Renal cortical epithelial cell (primary cell): ENCODE measurements at regions not wholly inside any gene's neighbourhood (a gene's known extent, or its start where the extent isn't known, plus 50 kb on each side); places are given as distances from the start of the nearest gene placed in this dataset.

Source experiments
- DNase-seq: peaks from one replicate; pipeline ENCODE4 v3.0.0-alpha.2; 2011; ENCODE audit warnings: low read depth

GRCh38 chr6:9942131-9942530, 472.7 kb downstream of the TFAP2A start:
- no peak for DNase-seq

GRCh38 chr6:9938801-9939200, 476.1 kb downstream of the TFAP2A start:
- DNase-seq = no peak

GRCh38 chr6:9937031-9937763, 477.7 kb downstream of the TFAP2A start:
- no peak for DNase-seq

DNA sequence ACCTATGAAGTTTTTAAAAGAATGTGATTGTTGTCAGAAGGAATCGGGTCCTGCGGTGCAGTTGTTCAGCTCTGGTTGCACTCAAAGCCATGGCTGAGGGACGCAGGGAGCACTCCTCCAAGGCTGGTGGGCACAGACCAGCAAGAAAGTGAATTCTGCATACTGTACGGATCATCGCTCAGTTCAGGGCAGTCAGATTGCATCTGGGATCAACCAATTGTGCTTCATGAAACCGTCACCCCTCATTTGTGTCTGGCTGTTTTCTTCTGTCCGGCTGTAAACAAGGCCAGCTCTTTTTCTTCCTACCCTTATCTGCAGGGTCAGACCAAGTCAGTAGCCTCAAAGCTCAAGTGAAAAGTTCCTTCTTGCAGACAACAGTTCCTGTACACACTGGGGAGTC, 478.3 kb downstream of the TFAP2A start:
- DNase-seq = no peak

DNA sequence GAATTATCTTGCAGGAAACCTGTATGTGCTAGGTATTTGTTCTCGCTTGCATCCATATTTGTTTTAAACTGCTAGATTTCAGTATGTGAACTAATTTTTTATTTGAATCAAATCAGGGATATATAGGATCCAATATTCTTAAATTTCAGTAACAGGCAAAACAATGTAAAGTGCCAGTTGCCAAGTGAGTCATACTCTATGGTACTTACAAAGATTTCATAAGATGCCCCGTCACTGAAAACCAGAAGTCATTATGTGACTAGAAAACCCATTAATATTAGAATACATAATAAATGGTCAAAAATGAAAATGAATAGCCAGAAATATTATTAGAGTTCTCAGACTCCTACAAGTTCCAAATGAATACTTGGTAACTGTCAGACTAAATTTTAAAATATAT, 481.2 kb downstream of the TFAP2A start:
- DNase-seq = peak; percentile 13

- no peak for DNase-seq
Measured at GRCh38 chr6:9927275-9927674, 487.6 kb downstream of the TFAP2A start.

- DNase-seq = no peak
Measured at GRCh38 chr6:9924971-9925370, 489.9 kb downstream of the TFAP2A start.

- DNase-seq = no peak
Measured at GRCh38 chr6:9921366-9921765, 493.5 kb downstream of the TFAP2A start.

GRCh38 chr6:9914951-9915350, 499.9 kb downstream of the TFAP2A start:
- peak; percentile 70 for DNase-seq

DNA sequence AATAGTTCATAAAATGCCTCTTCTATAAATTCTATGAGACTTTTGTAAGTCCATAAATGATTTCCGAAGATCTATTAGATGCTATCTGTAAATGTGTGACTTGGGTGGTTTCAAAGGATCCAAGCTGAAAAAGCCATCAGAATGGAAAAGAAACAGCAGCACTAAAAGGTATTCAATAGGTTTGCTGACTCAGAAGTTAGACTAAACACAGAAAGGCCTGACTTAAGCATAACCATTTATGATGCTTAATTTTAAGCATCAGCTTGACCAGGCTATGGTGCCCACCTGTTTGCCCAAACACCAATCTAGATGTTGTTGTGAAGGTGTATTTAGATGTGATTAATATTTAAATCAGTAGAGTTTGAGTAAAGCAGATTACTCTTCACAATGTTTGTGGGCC, 513.5 kb downstream of the TFAP2A start:
- no peak for DNase-seq

- no peak for DNase-seq
Measured at GRCh38 chr6:9896806-9897205, 518.1 kb downstream of the TFAP2A start.

GRCh38 chr6:9890893-9891292, 524.0 kb downstream of the TFAP2A start:
- no peak for DNase-seq

DNA sequence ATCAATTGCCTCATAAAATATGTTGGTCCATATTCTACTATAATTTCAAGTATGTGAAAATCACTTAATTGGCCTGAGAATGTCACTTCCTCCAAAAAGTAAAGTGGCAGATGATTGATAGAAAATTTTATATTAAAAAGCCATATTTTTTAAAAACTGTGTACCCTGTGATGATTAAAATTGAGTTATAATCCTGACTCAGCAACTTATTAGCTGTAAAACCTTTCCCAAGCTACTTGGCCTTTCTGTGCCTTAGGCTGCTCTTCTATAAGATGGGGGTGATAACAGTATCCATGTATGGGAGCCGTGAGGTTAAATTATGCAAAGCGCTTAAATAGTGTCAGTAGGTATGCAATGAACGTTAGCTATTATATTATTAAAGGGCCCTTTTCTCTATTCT, 524.4 kb downstream of the TFAP2A start:
- no peak for DNase-seq

DNA sequence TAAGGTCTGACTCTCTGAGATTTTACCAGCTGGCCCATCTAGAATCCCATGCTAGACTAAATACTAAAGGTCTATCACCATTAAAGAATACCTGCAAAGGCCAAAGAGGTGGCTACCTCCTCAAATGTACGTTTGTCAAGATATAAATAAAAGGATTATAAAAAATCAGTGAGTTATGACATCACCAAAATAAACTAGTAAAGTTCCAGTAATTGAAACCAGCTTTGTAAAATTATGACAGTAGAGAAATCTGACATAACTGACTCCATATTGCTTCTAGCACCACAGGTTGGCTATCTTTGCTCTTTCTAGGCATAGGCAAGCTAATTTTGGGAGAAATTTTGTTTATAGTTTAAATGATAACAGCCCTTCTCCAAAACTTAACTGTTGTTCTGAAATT, 536.3 kb downstream of the TFAP2A start:
- no peak for DNase-seq

GRCh38 chr6:9875605-9876353, 539.1 kb downstream of the TFAP2A start:
- no peak for DNase-seq

DNA sequence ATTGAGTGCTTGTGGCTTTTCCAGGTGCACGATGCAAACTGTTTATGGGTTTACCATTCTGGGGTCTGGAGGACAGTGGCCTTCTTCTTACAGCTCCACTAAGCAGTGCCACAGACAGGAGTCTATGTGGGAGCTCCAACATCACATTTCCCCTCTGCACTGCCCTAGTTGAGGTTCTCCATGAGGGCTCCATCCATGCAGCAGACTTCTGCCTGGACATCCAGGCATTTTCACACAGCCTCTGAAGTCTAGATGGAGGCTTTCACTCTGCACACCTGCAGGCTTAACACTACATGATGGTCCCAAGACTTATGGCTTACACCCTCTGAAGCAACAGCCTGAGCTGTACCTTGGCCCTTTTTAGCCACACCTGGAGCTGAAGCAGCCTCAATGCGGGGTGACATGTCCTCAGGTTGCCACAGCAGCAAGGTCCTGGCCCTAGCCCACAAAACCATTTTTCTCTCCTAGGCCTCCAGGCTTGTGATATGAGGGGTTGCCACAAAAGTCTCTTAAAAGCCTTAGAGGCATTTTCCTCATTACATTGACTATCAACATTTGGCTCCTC, 552.2 kb downstream of the TFAP2A start:
- DNase-seq = no peak

DNA sequence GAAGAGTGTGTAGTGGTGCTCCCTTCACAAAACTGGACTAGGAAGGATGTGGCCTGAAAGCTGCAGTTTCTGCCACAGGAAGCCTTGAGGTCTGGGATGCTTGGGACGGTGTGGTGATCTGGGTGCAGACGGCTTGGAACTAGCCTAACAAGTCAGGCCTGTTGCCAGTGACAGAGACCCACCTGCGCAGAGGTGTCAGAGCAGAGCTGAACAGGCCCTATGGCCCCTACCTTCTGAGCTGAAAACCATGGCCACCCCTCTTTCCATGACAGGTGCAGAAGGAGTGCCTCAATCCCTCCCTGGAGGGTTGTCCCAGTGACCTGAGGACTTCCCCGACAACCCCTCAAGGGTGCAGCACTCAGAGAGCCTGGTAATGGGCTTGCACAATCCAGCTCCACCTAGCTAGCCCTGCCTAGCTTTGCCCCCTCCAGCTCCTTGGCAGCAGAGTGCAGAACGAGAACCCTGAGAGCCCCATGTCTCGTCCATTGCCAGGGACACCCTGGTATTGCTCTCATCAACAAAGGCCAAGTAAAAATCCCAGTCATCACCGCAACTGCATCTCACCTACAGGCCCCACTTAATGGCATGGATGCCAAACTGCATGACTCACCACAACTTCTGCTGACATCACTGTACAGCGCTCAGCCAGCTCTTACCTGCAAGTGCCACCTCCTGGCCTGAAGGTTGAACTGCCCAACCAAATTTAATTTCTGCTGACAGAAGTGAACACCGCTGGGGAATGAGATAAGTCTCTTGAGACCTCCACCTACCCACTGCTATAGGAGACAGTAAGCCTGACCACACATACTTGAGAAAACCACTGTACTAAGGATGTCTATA, 563.1 kb downstream of the TFAP2A start:
- DNase-seq = peak; percentile 45

- no peak for DNase-seq
Measured at GRCh38 chr6:9851006-9851405, 563.9 kb downstream of the TFAP2A start.

- DNase-seq = peak; percentile 9
Measured at GRCh38 chr6:9848094-9848493, 566.8 kb downstream of the TFAP2A start.

DNA sequence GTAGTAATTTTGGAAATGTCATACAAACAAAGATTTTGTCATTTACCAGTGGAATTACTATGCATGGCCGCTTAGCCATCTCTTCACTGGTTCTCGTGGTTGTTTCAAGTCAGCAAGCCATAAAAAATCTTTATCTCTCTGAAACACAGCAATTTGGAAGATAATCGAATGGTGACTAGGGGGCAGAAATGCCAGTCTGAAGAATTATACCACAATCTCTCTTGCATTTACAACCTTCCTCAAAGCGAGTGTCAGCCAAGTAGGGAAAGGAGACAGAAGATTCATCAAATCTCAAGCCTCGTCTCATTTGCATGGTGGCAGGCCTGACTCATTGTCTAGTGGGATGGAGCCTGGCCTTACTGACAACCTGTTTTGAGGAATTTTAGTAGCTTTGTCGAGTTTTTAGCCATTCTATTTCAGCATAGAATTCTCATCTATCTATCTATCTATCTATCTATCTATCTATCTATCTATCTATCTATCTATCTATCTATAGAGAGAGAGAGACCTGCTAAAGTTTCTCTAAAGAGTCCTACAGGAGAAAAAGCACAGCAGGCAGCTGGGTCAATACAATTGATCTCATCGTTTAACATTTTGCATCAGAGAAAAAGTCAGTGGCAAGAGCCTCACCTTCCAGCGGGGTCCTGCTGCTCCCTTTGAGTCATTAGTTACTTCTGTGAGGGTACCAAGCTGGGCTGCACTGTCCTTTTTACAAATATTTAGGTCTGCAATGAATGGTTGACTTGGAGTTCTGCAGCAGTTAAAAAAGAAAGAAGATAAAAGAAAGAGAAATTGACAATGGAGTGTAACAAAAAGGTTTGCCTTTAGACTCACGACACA, 572.8 kb downstream of the TFAP2A start:
- no peak for DNase-seq

DNA sequence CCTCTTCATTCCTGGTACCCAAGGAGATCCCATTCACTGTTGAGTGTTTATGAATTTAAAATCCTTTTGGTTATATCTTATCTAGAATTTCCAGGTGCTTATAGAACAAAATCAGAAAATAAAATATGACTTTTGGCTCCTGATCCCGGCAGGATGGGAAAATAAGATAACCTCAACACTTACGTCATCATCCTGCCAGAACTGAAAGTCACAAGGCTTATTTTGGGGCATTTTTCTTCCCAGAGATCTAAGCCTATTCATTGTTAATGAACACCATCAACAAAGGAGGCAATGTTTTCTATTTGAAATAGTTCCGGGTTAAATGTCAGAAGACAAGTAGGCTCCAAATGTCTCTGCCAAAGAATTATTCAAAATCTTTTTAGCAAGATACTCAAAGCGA, 580.6 kb downstream of the TFAP2A start:
- no peak for DNase-seq
